ENCODE measurements at regions not wholly inside any gene's neighbourhood (a gene's known extent, or its start where the extent isn't known, plus 50 kb on each side); places are given as distances from the start of the nearest gene placed in this dataset.

GRCh38 chr13:103443604-103444003, 377.4 kb upstream of the SLC10A2 start:
- Mint-ChIP-seq H3K36me3 (ENCODE audit: low read depth) (no peaks in the 10 kb centered on the region), H3K4me3 (ENCODE audit: unreplicated experiment) (no peak overlapping the region), H3K4me1 (ENCODE audit: low read depth) (peaks cover 5% of the 10 kb centered on the region), H3K27ac (ENCODE audit: unreplicated experiment) (no peak overlapping the region), H3K27me3 (ENCODE audit: low read depth) (peaks cover 5% of the 10 kb centered on the region), H3K9me3 (ENCODE audit: low read depth) (no peaks in the 10 kb centered on the region)
- no peak for TF ChIP-seq CTCF (IDR thresholded peaks at IDR 0.05)
- no peak for DNase-seq (ENCODE audit: low spot score)

- Mint-ChIP-seq H3K4me3 (ENCODE audit: unreplicated experiment) (no peak overlapping the region), H3K36me3 (ENCODE audit: low read depth) (no peaks in the 10 kb centered on the region)
- TF ChIP-seq CTCF (IDR thresholded peaks at IDR 0.05): no peak
Observed at GRCh38 chr13:103437651-103438050, 371.4 kb upstream of the SLC10A2 start.

DNA sequence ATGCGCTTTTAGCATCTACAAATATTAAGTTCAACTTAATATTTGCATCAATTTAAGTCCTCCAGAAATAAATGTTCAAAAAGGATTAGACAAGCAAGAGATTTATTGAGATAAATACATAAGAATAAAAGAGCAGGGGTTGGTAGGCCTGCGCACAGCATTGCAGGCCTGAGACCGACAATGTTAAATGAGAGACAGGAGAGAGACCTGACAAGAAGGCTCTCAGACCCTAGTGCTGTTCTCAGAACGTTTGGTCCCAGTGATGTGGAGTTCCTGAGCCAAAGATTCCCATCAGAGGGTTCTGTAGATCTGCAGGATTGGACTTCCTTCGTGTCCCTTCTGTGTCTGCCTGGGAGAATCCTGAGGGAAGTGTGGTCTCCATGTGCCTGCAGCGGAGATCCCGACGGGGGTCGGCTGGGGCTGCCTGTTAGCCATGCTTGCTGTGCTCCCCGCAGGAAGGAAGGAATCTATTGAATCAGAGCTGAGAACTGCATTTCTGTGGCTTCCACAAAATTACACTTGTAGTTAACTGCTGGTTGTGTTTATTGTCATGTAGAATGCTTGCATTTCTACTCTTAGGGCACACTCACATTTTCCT, 369.9 kb upstream of the SLC10A2 start:
- Mint-ChIP-seq H3K27me3 (ENCODE audit: low read depth) (no peaks in the 10 kb centered on the region), H3K4me3 (ENCODE audit: unreplicated experiment) (no peak overlapping the region), H3K27ac (ENCODE audit: unreplicated experiment) (no peak overlapping the region), H3K4me1 (ENCODE audit: low read depth) (peaks cover 5% of the 10 kb centered on the region), H3K36me3 (ENCODE audit: low read depth) (no peaks in the 10 kb centered on the region), H3K9me3 (ENCODE audit: low read depth) (no peaks in the 10 kb centered on the region)
- no peak for DNase-seq (ENCODE audit: low spot score)
- no peak for TF ChIP-seq CTCF (IDR thresholded peaks at IDR 0.05)

More at GRCh38 chr13:103437651-103438050, 371.4 kb upstream of the SLC10A2 start:
- Mint-ChIP-seq H3K27me3 (ENCODE audit: low read depth) (no peaks in the 10 kb centered on the region), H3K4me1 (ENCODE audit: low read depth) (peaks cover 11% of the 10 kb centered on the region), H3K9me3 (ENCODE audit: low read depth) (no peaks in the 10 kb centered on the region), H3K27ac (ENCODE audit: unreplicated experiment) (no peak overlapping the region)
- DNase-seq (ENCODE audit: low spot score): no peak

DNA sequence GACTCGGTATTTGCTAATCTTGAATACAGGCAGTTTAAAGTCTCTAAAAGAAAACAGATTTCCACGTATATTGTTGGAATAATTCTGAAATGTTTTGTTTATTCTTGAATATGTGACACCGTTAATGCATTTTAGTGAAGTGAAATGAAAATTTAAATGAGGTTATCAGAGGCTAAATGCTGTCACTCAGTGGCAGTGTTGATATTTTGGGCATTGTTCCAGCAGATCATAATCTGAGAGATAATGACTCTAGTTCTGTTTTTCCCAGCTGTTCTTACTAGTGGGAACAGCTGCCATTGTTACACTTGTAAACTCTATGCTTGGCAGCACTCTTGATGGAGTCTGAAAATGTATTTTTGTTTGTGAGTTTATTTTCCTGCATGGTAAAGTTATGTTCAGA, 365.6 kb upstream of the SLC10A2 start:
- no peak for TF ChIP-seq CTCF (IDR thresholded peaks at IDR 0.05)
- Mint-ChIP-seq H3K27me3 (ENCODE audit: low read depth) (no peaks in the 10 kb centered on the region), H3K9me3 (ENCODE audit: low read depth) (peaks cover 6% of the 10 kb centered on the region), H3K4me1 (ENCODE audit: low read depth) (no peaks in the 10 kb centered on the region), H3K4me3 (ENCODE audit: unreplicated experiment) (no peak overlapping the region), H3K36me3 (ENCODE audit: low read depth) (no peaks in the 10 kb centered on the region), H3K27ac (ENCODE audit: unreplicated experiment) (no peak overlapping the region)
- no peak for DNase-seq (ENCODE audit: low spot score)

- H3K4me1 Mint-ChIP-seq (ENCODE audit: low read depth): no peaks in the 10 kb centered on the region
- no peaks in the 10 kb centered on the region for H3K27me3 Mint-ChIP-seq (ENCODE audit: low read depth)
- H3K4me3 Mint-ChIP-seq (ENCODE audit: unreplicated experiment): no peak overlapping the region
- H3K9me3 Mint-ChIP-seq (ENCODE audit: low read depth): peaks cover 6% of the 10 kb centered on the region
- no peak for TF ChIP-seq CTCF (IDR thresholded peaks at IDR 0.05)
- H3K27ac Mint-ChIP-seq (ENCODE audit: unreplicated experiment): no peak overlapping the region
- no peaks in the 10 kb centered on the region for H3K36me3 Mint-ChIP-seq (ENCODE audit: low read depth)
- DNase-seq (ENCODE audit: low spot score): no peak
Observed at GRCh38 chr13:103430368-103430767, 364.2 kb upstream of the SLC10A2 start.

Data from chondrocyte (in vitro differentiated cells).